Tibial nerve (tissue), 4 donors: ENCODE measurements at regions not wholly inside any gene's neighbourhood (a gene's known extent, or its start where the extent isn't known, plus 50 kb on each side); places are given as distances from the start of the nearest gene placed in this dataset.

ENCODE experiments used
- DNase-seq, 2 donors: peaks; one replicate each; pipeline ENCODE4 v3.0.0-alpha.2; 2019; ENCODE audit warnings: low spot score in 2 of 2
- H3K27ac ChIP-seq, 4 donors: fragments of 200-600 bp; sonication (generic) in 3 of 4; one replicate each; pipeline ENCODE4 v1.5.1; 2017 to 2019; ENCODE audit warnings: mild to moderate bottlenecking in 1 of 4
- H3K27me3 ChIP-seq, 2 donors: fragments of 200-600 bp; sonication (generic) in 1 of 2; one replicate each; pipeline versions ENCODE4 v1.5.1 to v1.6.0; 2017 to 2019
- H3K36me3 ChIP-seq, 3 donors: fragments of 200-600 bp; sonication (generic); one replicate each; pipeline ENCODE4 v1.5.1; 2018 to 2019
- H3K4me1 ChIP-seq, 4 donors: fragments of 200-600 bp; sonication (generic) in 3 of 4; one replicate each; pipeline ENCODE4 v1.5.1; 2017 to 2019
- H3K4me3 ChIP-seq, 4 donors: fragments of 200-600 bp; sonication (generic) in 3 of 4; one replicate each; pipeline ENCODE4 v1.5.1; 2017 to 2019; ENCODE audit warnings: mild to moderate bottlenecking in 1 of 4, moderate library complexity in 1 of 4
- H3K9me3 ChIP-seq, 4 donors: fragments of 200-600 bp; sonication (generic) in 3 of 4; one replicate each; pipeline ENCODE4 v1.5.1; 2017 to 2019
- CTCF ChIP-seq, 5 experiments: fragments of 200-600 bp in 3 of 5; fragments of 450-650 bp in 2 of 5; sonication (generic) in 3 of 5; IDR thresholded peaks; one replicate each; pipeline ENCODE4 v1.5.1; 2016 to 2019; ENCODE audit warnings: antibody characterized with exemption in 5 of 5, mild to moderate bottlenecking in 3 of 5, moderate library complexity in 2 of 5
- EP300 ChIP-seq, 2 donors: sonication (generic); formaldehyde crosslinking; IDR thresholded peaks; one replicate each; pipeline ENCODE4 v1.6.1; 2017; ENCODE audit warnings: antibody characterized with exemption in 2 of 2, mild to moderate bottlenecking in 1 of 2
- POLR2A ChIP-seq, 2 donors: fragments of 450-650 bp; IDR thresholded peaks; one replicate each; pipeline ENCODE4 v1.6.1; 2017; ENCODE audit warnings: antibody characterized with exemption in 2 of 2, mild to moderate bottlenecking in 2 of 2, moderate library complexity in 2 of 2
- WGBS, 2 donors: methylation state at CpG; one replicate each; pipeline ENCODE4 v1.1.5; 2018; 5-methylcytosine and 5-hydroxymethylcytosine counted together

- H3K4me1 ChIP-seq: no peaks in the 10 kb centered on the region
- no peaks in the 10 kb centered on the region for H3K9me3 ChIP-seq
- DNase-seq: no peak
- WGBS, 2 donors: 39 to 47% methylated on average over 4 of the region's 4 CpGs
- no peak for TF ChIP-seq EP300 (IDR thresholded peaks at IDR 0.05)
- TF ChIP-seq POLR2A (IDR thresholded peaks at IDR 0.05): no peak
- no peak for TF ChIP-seq CTCF (IDR thresholded peaks at IDR 0.05)
- H3K36me3 ChIP-seq: no peaks in the 10 kb centered on the region
- H3K27me3 ChIP-seq: no peaks in the 10 kb centered on the region
- no peak overlapping the region for H3K4me3 ChIP-seq
- H3K27ac ChIP-seq: no peak overlapping the region
Measured at GRCh38 chr3:168807448-168807847, 711.7 kb upstream of the GOLIM4 start.

- Histone ChIP-seq H3K27ac (no peak overlapping the region), H3K9me3 (no peaks in the 10 kb centered on the region), H3K4me1 (no peaks in the 10 kb centered on the region), H3K4me3 (no peak overlapping the region), H3K36me3 (no peaks in the 10 kb centered on the region), H3K27me3 (no peaks in the 10 kb centered on the region)
- TF ChIP-seq POLR2A (IDR thresholded peaks at IDR 0.05) (no peak), CTCF (IDR thresholded peaks at IDR 0.05) (no peak), EP300 (IDR thresholded peaks at IDR 0.05) (no peak)
- no peak for DNase-seq
- WGBS, 2 donors: 88 to 91% methylated on average over 1 of the region's 1 CpG
Measured at GRCh38 chr3:168806871-168807270, 711.1 kb upstream of the GOLIM4 start.

GRCh38 chr3:168803536-168803935 lies 707.8 kb upstream of the GOLIM4 start:
- no peak for DNase-seq
- 38 to 49% methylated on average over 1 of the region's 1 CpG for WGBS, 2 donors
- no peaks in the 10 kb centered on the region for H3K9me3 ChIP-seq
- H3K36me3 ChIP-seq: no peaks in the 10 kb centered on the region
- H3K27me3 ChIP-seq: no peaks in the 10 kb centered on the region
- H3K4me3 ChIP-seq: no peak overlapping the region
- H3K4me1 ChIP-seq: no peaks in the 10 kb centered on the region
- TF ChIP-seq EP300 (IDR thresholded peaks at IDR 0.05) (no peak), CTCF (IDR thresholded peaks at IDR 0.05) (no peak), POLR2A (IDR thresholded peaks at IDR 0.05) (no peak)
- H3K27ac ChIP-seq: no peak overlapping the region

- Histone ChIP-seq H3K4me3 (no peak overlapping the region), H3K4me1 (no peaks in the 10 kb centered on the region), H3K9me3 (no peaks in the 10 kb centered on the region), H3K27me3 (no peaks in the 10 kb centered on the region), H3K36me3 (no peaks in the 10 kb centered on the region), H3K27ac (no peak overlapping the region)
- 57 to 73% methylated on average over 4 of the region's 4 CpGs for WGBS, 2 donors
- DNase-seq: no peak
- no peak for TF ChIP-seq EP300 (IDR thresholded peaks at IDR 0.05)
Measured at GRCh38 chr3:168802766-168803165, 707.0 kb upstream of the GOLIM4 start.

- Histone ChIP-seq H3K36me3 (no peaks in the 10 kb centered on the region), H3K9me3 (no peaks in the 10 kb centered on the region), H3K4me1 (no peaks in the 10 kb centered on the region), H3K4me3 (no peak overlapping the region), H3K27me3 (no peaks in the 10 kb centered on the region), H3K27ac (no peak overlapping the region)
- DNase-seq: no peak
- no peak for TF ChIP-seq EP300 (IDR thresholded peaks at IDR 0.05)
- TF ChIP-seq POLR2A (IDR thresholded peaks at IDR 0.05): no peak
- no peak for TF ChIP-seq CTCF (IDR thresholded peaks at IDR 0.05)
- 68 to 85% methylated on average over 1 of the region's 1 CpG for WGBS, 2 donors
Measured at GRCh38 chr3:168801794-168802193, 706.1 kb upstream of the GOLIM4 start.

GRCh38 chr3:168796339-168796738 lies 700.6 kb upstream of the GOLIM4 start:
- 88 to 93% methylated on average over 3 of the region's 3 CpGs for WGBS, 2 donors
- Histone ChIP-seq H3K27me3 (no peaks in the 10 kb centered on the region), H3K27ac (no peak overlapping the region), H3K9me3 (no peaks in the 10 kb centered on the region), H3K4me1 (no peaks in the 10 kb centered on the region), H3K36me3 (no peaks in the 10 kb centered on the region), H3K4me3 (no peak overlapping the region)
- TF ChIP-seq EP300 (IDR thresholded peaks at IDR 0.05) (no peak), POLR2A (IDR thresholded peaks at IDR 0.05) (no peak), CTCF (IDR thresholded peaks at IDR 0.05) (no peak)
- DNase-seq: no peak
